Stimulated activated CD8-positive, alpha-beta memory T cell treated with anti-CD3 and anti-CD28 coated beads, Interleukin-4, amount 100 ng/mL, for 1 hour (primary cell): ENCODE measurements at regions not wholly inside any gene's neighbourhood (a gene's known extent, or its start where the extent isn't known, plus 50 kb on each side); places are given as distances from the start of the nearest gene placed in this dataset.

ENCODE experiments used
- DNase-seq, 2 donors: peaks; one replicate each; pipeline ENCODE4 v3.0.0-alpha.2; 2020; ENCODE audit warnings: low read depth in 2 of 2, low spot score in 1 of 2

GRCh38 chr22:48147831-48148230 lies 1385.4 kb downstream of the TBC1D22A start:
- no peak for DNase-seq

GRCh38 chr22:48147404-48147803 lies 1385.0 kb downstream of the TBC1D22A start:
- no peak for DNase-seq

GRCh38 chr22:48146426-48146825 lies 1384.0 kb downstream of the TBC1D22A start:
- DNase-seq: no peak

- no peak for DNase-seq
These were observed 1383.3 kb downstream of the TBC1D22A start for GRCh38 chr22:48145738-48146137.

GRCh38 chr22:48144318-48144717 lies 1381.9 kb downstream of the TBC1D22A start:
- no peak for DNase-seq

GRCh38 chr22:48143856-48144255 lies 1381.4 kb downstream of the TBC1D22A start:
- DNase-seq: no peak

- DNase-seq: no peak
These were observed 1379.9 kb downstream of the TBC1D22A start for GRCh38 chr22:48142388-48142787.

GRCh38 chr22:48141301-48141700 lies 1378.9 kb downstream of the TBC1D22A start:
- no peak for DNase-seq

- no peak for DNase-seq
These were observed 1377.9 kb downstream of the TBC1D22A start for GRCh38 chr22:48140261-48140813.

GRCh38 chr22:48139776-48140175 lies 1377.3 kb downstream of the TBC1D22A start:
- DNase-seq: no peak

GRCh38 chr22:48138855-48139254 lies 1376.4 kb downstream of the TBC1D22A start:
- no peak for DNase-seq

GRCh38 chr22:48138427-48138826 lies 1376.0 kb downstream of the TBC1D22A start:
- no peak for DNase-seq

GRCh38 chr22:48137640-48138039 lies 1375.2 kb downstream of the TBC1D22A start:
- DNase-seq: no peak

GRCh38 chr22:48135592-48135991 lies 1373.1 kb downstream of the TBC1D22A start:
- DNase-seq: no peak

GRCh38 chr22:48125416-48125815 lies 1363.0 kb downstream of the TBC1D22A start:
- no peak for DNase-seq

GRCh38 chr22:48121984-48122383 lies 1359.5 kb downstream of the TBC1D22A start:
- no peak for DNase-seq

- no peak for DNase-seq
These were observed 1356.2 kb downstream of the TBC1D22A start for GRCh38 chr22:48118654-48119053.

- no peak for DNase-seq
These were observed 1354.4 kb downstream of the TBC1D22A start for GRCh38 chr22:48116871-48117270.

GRCh38 chr22:48112687-48113521 lies 1350.5 kb downstream of the TBC1D22A start:
- no peak for DNase-seq

- DNase-seq: no peak
These were observed 1344.3 kb downstream of the TBC1D22A start for GRCh38 chr22:48106715-48107259.

GRCh38 chr22:48106215-48106614 lies 1343.8 kb downstream of the TBC1D22A start:
- DNase-seq: no peak

GRCh38 chr22:48105259-48105658 lies 1342.8 kb downstream of the TBC1D22A start:
- no peak for DNase-seq
